ENCODE measurements at regions not wholly inside any gene's neighbourhood (a gene's known extent, or its start where the extent isn't known, plus 50 kb on each side); places are given as distances from the start of the nearest gene placed in this dataset.

DNA sequence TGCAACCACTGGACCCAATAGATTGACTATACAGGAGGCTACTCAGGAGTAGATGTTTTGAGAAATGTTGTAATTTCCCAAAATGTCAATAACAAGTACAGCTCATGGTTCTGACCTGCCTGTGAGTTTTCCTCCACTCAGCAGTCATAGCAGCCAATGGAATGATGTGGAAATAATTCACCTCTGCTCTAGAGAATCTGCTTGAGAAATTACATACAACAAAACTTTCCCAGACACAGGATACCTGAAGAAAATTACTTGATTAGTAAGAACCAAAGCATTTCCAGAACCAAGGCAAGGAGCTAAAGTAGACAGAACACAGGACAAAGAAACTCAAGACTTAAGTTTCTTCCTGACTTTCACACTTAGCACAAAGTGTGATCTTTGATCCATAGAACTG lies 218.9 kb upstream of the SETMAR start:
- no peak for TF ChIP-seq POLR2A (IDR thresholded peaks at IDR 0.05; ENCODE audit: low read depth, low read length)
- TF ChIP-seq, protein P1, sequence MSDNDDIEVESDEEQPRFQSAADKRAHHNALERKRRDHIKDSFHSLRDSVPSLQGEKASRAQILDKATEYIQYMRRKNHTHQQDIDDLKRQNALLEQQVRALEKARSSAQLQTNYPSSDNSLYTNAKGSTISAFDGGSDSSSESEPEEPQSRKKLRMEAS (IDR thresholded peaks at IDR 0.05; ENCODE audit: insufficient read depth, insufficient read length), result no peak
- TF ChIP-seq, protein P2, sequence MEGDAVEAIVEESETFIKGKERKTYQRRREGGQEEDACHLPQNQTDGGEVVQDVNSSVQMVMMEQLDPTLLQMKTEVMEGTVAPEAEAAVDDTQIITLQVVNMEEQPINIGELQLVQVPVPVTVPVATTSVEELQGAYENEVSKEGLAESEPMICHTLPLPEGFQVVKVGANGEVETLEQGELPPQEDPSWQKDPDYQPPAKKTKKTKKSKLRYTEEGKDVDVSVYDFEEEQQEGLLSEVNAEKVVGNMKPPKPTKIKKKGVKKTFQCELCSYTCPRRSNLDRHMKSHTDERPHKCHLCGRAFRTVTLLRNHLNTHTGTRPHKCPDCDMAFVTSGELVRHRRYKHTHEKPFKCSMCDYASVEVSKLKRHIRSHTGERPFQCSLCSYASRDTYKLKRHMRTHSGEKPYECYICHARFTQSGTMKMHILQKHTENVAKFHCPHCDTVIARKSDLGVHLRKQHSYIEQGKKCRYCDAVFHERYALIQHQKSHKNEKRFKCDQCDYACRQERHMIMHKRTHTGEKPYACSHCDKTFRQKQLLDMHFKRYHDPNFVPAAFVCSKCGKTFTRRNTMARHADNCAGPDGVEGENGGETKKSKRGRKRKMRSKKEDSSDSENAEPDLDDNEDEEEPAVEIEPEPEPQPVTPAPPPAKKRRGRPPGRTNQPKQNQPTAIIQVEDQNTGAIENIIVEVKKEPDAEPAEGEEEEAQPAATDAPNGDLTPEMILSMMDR (IDR thresholded peaks at IDR 0.05; ENCODE audit: extremely low read depth in 1 of 2, insufficient read depth in 1 of 2, low read depth in 1 of 2, low read length in 2 of 2), result no peak
- no peak for TF ChIP-seq FOS (IDR thresholded peaks at IDR 0.05; ENCODE audit: borderline replicate concordance, insufficient read depth, low read length)
- TF ChIP-seq POLR2AphosphoS5 (IDR thresholded peaks at IDR 0.05; ENCODE audit: insufficient read depth, low read depth, low read length), result no peak
- no peak for TF ChIP-seq EZH2 (IDR thresholded peaks at IDR 0.05; ENCODE audit: borderline replicate concordance, low read depth, low read length, severe bottlenecking)
- no peak for TF ChIP-seq JUN (IDR thresholded peaks at IDR 0.05; ENCODE audit: borderline replicate concordance, insufficient read depth, insufficient read length, low read depth)
